Choroid plexus epithelial cell (primary cell): ENCODE measurements at regions not wholly inside any gene's neighbourhood (a gene's known extent, or its start where the extent isn't known, plus 50 kb on each side); places are given as distances from the start of the nearest gene placed in this dataset.

Experiments used
- DNase-seq: peaks from one replicate; pipeline ENCODE4 v3.0.0-alpha.2; 2010; ENCODE audit warnings: low read depth
- H3K4me3 ChIP-seq: 2 replicates; pipeline ENCODE4 v1.5.1; 2011; ENCODE audit warnings: low read depth, mild to moderate bottlenecking, control low read depth, low read length, moderate library complexity
- TF ChIP-seq, protein P1 (sequence below): conservative IDR thresholded peaks from 2 replicates; pipeline ENCODE4 v1.5.1; 2011; ENCODE audit warnings: low read depth, mild to moderate bottlenecking, control low read depth, inconsistent platforms, low read length, moderate library complexity

DNA sequence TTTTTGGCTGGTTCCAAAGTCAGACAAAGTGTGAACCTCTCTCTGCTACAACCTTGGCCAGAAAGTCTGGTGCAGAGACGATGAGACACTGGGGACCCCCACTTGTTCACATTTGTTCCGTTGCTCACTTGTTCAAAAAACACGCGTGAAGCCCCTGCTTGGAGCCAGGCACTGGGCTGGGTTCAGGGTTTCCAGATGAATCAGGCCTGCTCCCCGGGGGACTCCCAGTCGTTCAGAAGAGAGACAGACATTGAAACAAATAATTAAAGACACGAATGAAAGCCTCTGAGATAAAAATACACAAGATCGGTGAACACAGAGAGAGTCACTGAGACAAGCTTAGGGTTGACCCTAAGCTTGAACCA lies 101.5 kb upstream of the RUNX3 start:
- TF ChIP-seq, protein P1, sequence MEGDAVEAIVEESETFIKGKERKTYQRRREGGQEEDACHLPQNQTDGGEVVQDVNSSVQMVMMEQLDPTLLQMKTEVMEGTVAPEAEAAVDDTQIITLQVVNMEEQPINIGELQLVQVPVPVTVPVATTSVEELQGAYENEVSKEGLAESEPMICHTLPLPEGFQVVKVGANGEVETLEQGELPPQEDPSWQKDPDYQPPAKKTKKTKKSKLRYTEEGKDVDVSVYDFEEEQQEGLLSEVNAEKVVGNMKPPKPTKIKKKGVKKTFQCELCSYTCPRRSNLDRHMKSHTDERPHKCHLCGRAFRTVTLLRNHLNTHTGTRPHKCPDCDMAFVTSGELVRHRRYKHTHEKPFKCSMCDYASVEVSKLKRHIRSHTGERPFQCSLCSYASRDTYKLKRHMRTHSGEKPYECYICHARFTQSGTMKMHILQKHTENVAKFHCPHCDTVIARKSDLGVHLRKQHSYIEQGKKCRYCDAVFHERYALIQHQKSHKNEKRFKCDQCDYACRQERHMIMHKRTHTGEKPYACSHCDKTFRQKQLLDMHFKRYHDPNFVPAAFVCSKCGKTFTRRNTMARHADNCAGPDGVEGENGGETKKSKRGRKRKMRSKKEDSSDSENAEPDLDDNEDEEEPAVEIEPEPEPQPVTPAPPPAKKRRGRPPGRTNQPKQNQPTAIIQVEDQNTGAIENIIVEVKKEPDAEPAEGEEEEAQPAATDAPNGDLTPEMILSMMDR, result no peak
- DNase-seq, result no peak
- H3K4me3 ChIP-seq, result no peak overlapping the region

DNA sequence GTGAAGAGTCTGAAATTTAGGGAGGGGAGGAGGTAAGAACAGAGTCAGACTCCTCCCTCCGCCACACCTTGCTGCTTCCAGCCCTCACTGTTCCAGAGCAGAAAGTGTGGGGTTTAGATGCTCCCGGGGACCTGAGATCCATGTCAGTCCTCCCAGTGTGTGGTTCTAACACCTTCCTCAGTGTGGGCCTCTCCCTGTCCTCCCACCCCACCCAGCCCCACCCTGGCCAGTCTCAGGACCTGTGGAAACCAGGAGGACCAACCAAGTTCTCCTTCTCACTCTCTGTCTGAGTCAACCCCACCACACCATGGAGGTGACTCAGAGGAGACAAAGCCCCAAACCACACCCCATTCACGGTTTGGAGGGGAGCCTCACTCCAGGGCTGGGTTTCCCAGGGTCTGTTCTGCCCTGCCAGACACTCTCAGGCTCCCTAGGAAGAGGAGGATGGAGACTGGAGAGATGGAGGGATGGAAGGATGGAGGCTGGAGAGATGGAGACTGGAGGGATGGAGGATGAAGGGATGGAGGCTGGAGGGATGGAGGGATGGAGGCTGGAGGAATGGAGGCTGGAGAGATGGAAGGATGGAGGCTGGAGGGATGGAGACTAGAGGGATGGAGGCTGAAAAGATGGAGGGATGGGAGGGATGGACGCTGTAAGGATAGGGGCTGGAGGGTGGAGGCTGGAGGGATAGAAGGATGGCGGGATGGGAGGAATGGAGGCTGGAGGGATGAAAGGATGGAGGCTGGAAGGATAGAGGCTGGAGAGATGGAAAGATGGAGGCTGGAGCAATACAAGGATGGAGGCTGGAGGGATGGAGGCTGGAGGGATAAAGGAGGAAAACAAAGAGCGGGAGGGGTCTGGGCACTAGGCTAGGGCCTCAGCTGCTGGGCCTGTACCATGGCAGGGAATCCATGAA lies 100.9 kb upstream of the RUNX3 start:
- no peak for DNase-seq
- TF ChIP-seq, protein P1, result no peak
- no peak overlapping the region for H3K4me3 ChIP-seq

DNA sequence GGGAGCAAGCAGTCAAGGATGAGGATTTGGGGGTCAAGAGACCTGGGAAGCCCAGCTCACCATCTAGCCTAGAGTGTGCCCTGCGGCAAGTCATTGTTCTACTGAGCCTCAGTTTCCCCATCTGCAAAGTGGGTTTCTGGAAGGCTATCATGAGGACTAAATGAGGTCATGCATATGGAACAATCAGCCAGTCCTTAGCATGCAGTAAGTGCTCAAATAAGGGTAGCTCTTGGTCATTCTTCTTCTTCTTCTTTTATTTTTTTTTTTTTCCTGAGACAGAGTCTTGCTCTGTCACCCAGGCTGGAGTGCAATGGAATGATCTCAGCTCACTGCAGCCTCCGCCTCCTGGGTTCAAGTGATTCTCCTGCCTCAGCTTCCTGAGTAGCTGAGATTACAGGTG lies 99.9 kb upstream of the RUNX3 start:
- TF ChIP-seq, protein P1, result no peak
- DNase-seq, result no peak

DNA sequence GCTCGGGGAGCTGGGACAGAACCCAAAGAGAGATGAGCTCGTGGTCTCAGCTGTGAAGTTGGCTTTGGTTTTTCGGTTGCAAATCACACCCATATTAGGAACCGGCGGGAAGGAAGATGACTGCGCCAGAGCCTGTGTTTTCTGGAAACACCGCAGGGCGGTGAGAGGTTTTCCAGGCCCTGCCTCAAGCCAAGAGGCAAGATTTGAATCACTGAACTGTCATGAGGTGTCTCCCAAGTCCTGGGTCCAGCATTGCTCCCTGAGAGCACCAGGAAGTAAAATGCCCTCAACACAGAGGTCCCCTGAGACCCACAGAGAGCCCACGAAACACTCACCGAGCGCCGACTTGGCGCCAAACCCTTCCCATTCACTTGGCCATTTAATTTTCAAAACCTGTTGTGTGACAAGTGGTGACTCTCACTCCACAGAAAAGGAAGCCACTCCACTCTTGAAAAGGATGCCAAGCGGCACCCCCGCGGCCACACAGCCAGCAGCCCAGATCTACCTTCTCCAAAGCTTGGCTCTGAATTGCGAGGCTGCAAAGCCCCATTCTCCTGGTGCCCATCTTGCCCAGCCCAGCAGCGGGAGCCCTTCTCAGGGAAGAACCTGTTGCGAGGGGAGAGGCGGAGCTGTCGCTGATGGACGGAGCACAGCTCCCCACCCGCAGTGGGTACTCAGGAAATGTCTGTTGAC lies 99.0 kb upstream of the RUNX3 start:
- TF ChIP-seq, protein P1, result no peak
- DNase-seq, result no peak
- no peak overlapping the region for H3K4me3 ChIP-seq

More for the DNA sequence above, 99.9 kb upstream of the RUNX3 start:
- no peak overlapping the region for H3K4me3 ChIP-seq

DNA sequence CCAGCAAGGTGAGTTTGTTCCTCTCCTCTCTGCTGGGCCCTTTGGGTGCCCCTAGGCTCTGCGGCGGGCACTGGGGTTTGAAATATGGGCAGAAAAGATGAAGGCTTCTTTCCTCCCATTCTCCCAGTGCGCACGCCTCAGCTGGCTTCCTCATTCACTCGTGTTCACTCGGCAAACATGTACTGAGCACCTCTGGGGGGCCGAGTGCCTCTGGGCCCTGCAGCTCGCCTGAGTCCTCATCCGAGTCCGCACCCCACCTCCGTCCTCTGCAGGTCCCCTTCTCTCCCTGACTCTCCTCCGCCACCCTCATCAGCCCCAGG lies 98.5 kb upstream of the RUNX3 start:
- no peak for DNase-seq
- no peak overlapping the region for H3K4me3 ChIP-seq
- TF ChIP-seq, protein P1, result no peak

DNA sequence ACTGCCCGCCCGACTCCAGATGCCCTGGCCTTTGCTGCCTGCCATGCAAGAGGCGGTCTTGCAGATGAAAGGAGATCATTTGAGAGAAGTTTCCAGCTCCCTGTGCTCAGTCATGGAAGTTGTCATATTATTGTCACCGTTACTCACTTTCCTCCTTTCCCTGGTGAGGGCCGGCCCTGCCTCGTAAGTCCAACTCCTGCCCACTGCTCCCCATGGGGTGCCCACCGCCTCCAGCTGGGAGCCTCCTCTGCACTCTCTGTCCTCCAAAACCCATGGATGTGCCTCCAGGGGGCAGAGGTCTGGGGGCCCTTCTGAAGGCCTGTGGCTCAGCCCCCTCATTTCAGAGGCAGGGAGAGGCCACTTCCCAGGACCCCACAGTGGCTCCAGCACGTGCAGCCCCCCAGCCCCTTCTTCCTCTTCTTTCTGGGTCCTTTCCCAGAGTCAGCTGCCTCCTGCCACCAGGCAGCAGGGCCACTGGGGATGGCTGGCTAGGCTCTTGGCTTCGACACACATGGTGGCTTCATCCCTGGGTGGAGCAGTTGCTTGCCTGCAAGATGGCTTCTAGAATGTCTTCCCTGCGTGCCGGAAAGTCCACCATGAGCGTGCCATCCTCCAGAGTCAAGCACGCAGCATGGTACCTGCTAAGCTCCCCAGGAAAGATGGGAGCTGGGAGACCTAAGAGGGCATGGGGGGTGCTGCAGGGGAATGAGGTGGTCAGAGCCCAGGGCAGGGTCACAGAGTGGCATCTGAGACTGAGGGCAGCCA lies 97.9 kb upstream of the RUNX3 start:
- TF ChIP-seq, protein P1, result no peak
- no peak for DNase-seq
- H3K4me3 ChIP-seq, result no peak overlapping the region
